H9 (cell line): ENCODE measurements at regions not wholly inside any gene's neighbourhood (a gene's known extent, or its start where the extent isn't known, plus 50 kb on each side); places are given as distances from the start of the nearest gene placed in this dataset.

Experiments
- DNase-seq: peaks from one replicate; pipeline ENCODE4 v3.0.0-alpha.2; 2017
- H2AFZ ChIP-seq: one replicate; pipeline ENCODE4 v1.6.1; 2013; ENCODE audit warnings: mild to moderate bottlenecking, low read length, control low read depth, moderate library complexity
- H2AK5ac ChIP-seq: 2 replicates; pipeline ENCODE4 v1.6.1; 2013; ENCODE audit warnings: low read length, control low read depth, mixed read lengths; ENCODE audit not compliant: insufficient read length
- H2BK120ac ChIP-seq: one replicate; pipeline ENCODE4 v1.6.1; 2013; ENCODE audit warnings: low read depth, mild to moderate bottlenecking, low read length, control low read depth, inconsistent platforms; ENCODE audit not compliant: poor library complexity, severe bottlenecking
- H2BK12ac ChIP-seq: 2 replicates; pipeline ENCODE4 v1.6.1; 2013; ENCODE audit warnings: low read length, control low read depth, mixed read lengths, low read depth; ENCODE audit not compliant: insufficient read length
- H2BK15ac ChIP-seq: 2 replicates; pipeline ENCODE4 v1.6.1; 2013; ENCODE audit warnings: low read depth, low read length, control low read depth
- H2BK20ac ChIP-seq: one replicate; pipeline ENCODE4 v1.6.1; 2013; ENCODE audit warnings: low read depth, mild to moderate bottlenecking, low read length, control low read depth, inconsistent platforms; ENCODE audit not compliant: poor library complexity, severe bottlenecking
- H2BK5ac ChIP-seq: 2 replicates; pipeline ENCODE4 v1.6.1; 2013; ENCODE audit warnings: low read length, control low read depth, mixed read lengths; ENCODE audit not compliant: insufficient read length
- H3K14ac ChIP-seq: 2 replicates; pipeline ENCODE4 v1.6.1; 2013; ENCODE audit warnings: low read length, control low read depth; ENCODE audit not compliant: insufficient read depth
- H3K18ac ChIP-seq: 2 replicates; pipeline ENCODE4 v1.6.1; 2013; ENCODE audit warnings: low read depth, mild to moderate bottlenecking, mixed read lengths, low read length, control low read depth; ENCODE audit not compliant: insufficient read length
- H3K23ac ChIP-seq: 2 replicates; pipeline ENCODE4 v1.6.1; 2013; ENCODE audit warnings: low read length, control low read depth, mixed read lengths, low read depth; ENCODE audit not compliant: insufficient read length
- H3K23me2 ChIP-seq: 2 replicates; pipeline ENCODE4 v1.6.1; 2013; ENCODE audit warnings: low read depth, mild to moderate bottlenecking, mixed read lengths, low read length, control low read depth; ENCODE audit not compliant: insufficient read length, poor library complexity, severe bottlenecking
- H3K27ac ChIP-seq: 2 replicates; pipeline ENCODE4 v1.5.1; 2013; ENCODE audit warnings: low read length, control low read depth, mixed read lengths, low read depth; ENCODE audit not compliant: insufficient read length
- H3K27me3 ChIP-seq: 2 replicates; pipeline ENCODE4 v1.6.1; 2013; ENCODE audit warnings: low read length, control low read depth, inconsistent platforms; ENCODE audit not compliant: insufficient read depth
- H3K4ac ChIP-seq: 2 replicates; pipeline ENCODE4 v1.6.1; 2013; ENCODE audit warnings: low read depth, mild to moderate bottlenecking, control low read depth, inconsistent platforms, low read length, moderate library complexity
- H3K4me1 ChIP-seq: 2 replicates; pipeline ENCODE4 v1.6.1; 2013; ENCODE audit warnings: low read length, control low read depth, inconsistent platforms; ENCODE audit not compliant: insufficient read depth
- H3K4me2 ChIP-seq: 2 replicates; pipeline ENCODE4 v1.6.1; 2013; ENCODE audit warnings: low read length, control low read depth, mixed read lengths; ENCODE audit not compliant: insufficient read length, insufficient read depth
- H3K56ac ChIP-seq: 2 replicates; pipeline ENCODE4 v1.6.1; 2013; ENCODE audit warnings: low read depth, mild to moderate bottlenecking, mixed read lengths, low read length, control low read depth; ENCODE audit not compliant: insufficient read length
- H3K79me1 ChIP-seq: 2 replicates; pipeline ENCODE4 v1.6.1; 2013; ENCODE audit warnings: low read depth, mild to moderate bottlenecking, moderate library complexity, low read length, control low read depth, inconsistent platforms; ENCODE audit not compliant: insufficient read depth, poor library complexity, severe bottlenecking
- H3K79me2 ChIP-seq: 2 replicates; pipeline ENCODE4 v1.6.1; 2013; ENCODE audit warnings: low read length, control low read depth, inconsistent platforms; ENCODE audit not compliant: insufficient read depth
- H3K9ac ChIP-seq: 2 replicates; pipeline ENCODE4 v1.6.1; 2013; ENCODE audit warnings: low read length, control low read depth, mixed read lengths; ENCODE audit not compliant: insufficient read length; ENCODE audit errors: extremely low read depth
- H3K9me3 ChIP-seq: one replicate; pipeline ENCODE4 v1.6.1; 2013; ENCODE audit warnings: low read depth, low read length, inconsistent platforms; ENCODE audit not compliant: control insufficient read depth
- H3T11ph ChIP-seq: one replicate; pipeline ENCODE4 v1.6.1; 2013; ENCODE audit warnings: mild to moderate bottlenecking, low read length, control low read depth, inconsistent platforms
- H4K20me1 ChIP-seq: one replicate; pipeline ENCODE4 v1.6.1; 2013; ENCODE audit not compliant: control insufficient read depth, insufficient read length, insufficient read depth
- H4K5ac ChIP-seq: 2 replicates; pipeline ENCODE4 v1.6.1; 2013; ENCODE audit warnings: low read depth, mild to moderate bottlenecking, mixed read lengths, low read length, control low read depth; ENCODE audit not compliant: insufficient read length
- H4K8ac ChIP-seq: replicated peaks from 2 replicates; pipeline ENCODE4 v1.6.1; 2013; ENCODE audit warnings: low read length, control low read depth, mixed read lengths, low read depth; ENCODE audit not compliant: insufficient read length
- H4K91ac ChIP-seq: 2 replicates; pipeline ENCODE4 v1.6.1; 2013; ENCODE audit warnings: low read depth, mild to moderate bottlenecking, moderate library complexity, mixed read lengths, low read length, control low read depth; ENCODE audit not compliant: insufficient read length
- H3K27ac Mint-ChIP-seq, 3 experiments: 2 replicates in 2 of 3; 3 replicates in 1 of 3; pipeline ENCODE4 v1.8.0; 2020 to 2021; ENCODE audit warnings: mixed read lengths in 3 of 3, mild to moderate bottlenecking in 1 of 3, moderate library complexity in 1 of 3
- H3K27me3 Mint-ChIP-seq: 2 replicates; pipeline ENCODE4 v1.8.0; 2021; ENCODE audit warnings: low read depth, mild to moderate bottlenecking, moderate library complexity, mixed read lengths
- H3K36me3 Mint-ChIP-seq, 3 experiments: 2 replicates in 2 of 3; 3 replicates in 1 of 3; pipeline ENCODE4 v1.8.0; 2020 to 2021; ENCODE audit warnings: low read depth in 3 of 3, mixed read lengths in 3 of 3; ENCODE audit not compliant: insufficient read depth in 1 of 3
- H3K4me1 Mint-ChIP-seq, 2 experiments: 2 replicates each; pipeline ENCODE4 v1.8.0; 2020; ENCODE audit warnings: mixed read lengths in 2 of 2
- H3K4me3 Mint-ChIP-seq, 2 experiments: 2 replicates in 1 of 2; 3 replicates in 1 of 2; pipeline ENCODE4 v1.8.0; 2020 to 2021; ENCODE audit warnings: mild to moderate bottlenecking in 2 of 2, mixed read lengths in 2 of 2, moderate library complexity in 1 of 2
- H3K9me3 Mint-ChIP-seq, 2 experiments: 2 replicates in 1 of 2; 3 replicates in 1 of 2; pipeline ENCODE4 v1.8.0; 2020; ENCODE audit warnings: mild to moderate bottlenecking in 2 of 2, mixed read lengths in 2 of 2, moderate library complexity in 1 of 2
- WGBS: extraction: QIAGEN DNeasy Blood & Tissue Kit; methylation state at CpG from one replicate; pipeline ENCODE4 v1.1.7; 2013; ENCODE audit warnings: missing lambda C conversion rate, low lambda C conversion rate, mixed read lengths; ENCODE audit not compliant: insufficient read length; ENCODE audit errors: extremely low coverage; 5-methylcytosine and 5-hydroxymethylcytosine counted together
- TF ChIP-seq, protein P1 (sequence below): fragments of 200-600 bp; sonication (generic); conservative IDR thresholded peaks from 3 replicates; pipeline ENCODE4 v1.8.0; 2021; ENCODE audit warnings: antibody characterized with exemption, mild to moderate bottlenecking

DNA sequence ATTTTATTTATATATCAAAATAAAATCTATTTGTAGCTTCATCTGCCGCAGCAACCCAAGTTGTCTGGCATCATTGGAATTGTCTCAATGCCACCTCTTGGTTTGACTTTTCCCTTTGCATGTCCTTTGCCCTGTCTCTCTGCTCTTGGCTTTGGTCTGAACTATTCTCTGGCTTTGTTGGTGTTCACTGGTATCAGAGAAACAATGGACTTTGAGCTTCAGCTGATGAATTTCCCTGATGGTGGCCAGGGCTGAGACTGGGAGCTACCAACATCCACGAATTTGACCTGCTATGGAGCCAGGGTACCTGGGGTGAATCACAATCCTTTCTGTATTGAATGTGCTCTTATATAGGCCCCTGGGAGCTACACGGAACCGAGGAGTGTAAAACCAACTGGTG lies 311.7 kb upstream of the KIAA1217 start:
- no peaks in the 10 kb centered on the region for H3K27me3 ChIP-seq
- no peaks in the 10 kb centered on the region for H3K23me2 ChIP-seq
- no peak overlapping the region for H3K23ac ChIP-seq
- Mint-ChIP-seq H3K4me1 (no peaks in the 10 kb centered on the region), H3K9me3 (no peaks in the 10 kb centered on the region; a peak in 3 of 5 replicates), H3K27me3 (peaks cover 3% of the 10 kb centered on the region; the same call in 1 of the 2 replicates), H3K4me3 (no peak overlapping the region), H3K27ac (no peak overlapping the region), H3K36me3 (no peaks in the 10 kb centered on the region; a peak in 1 of 7 replicates)
- H4K20me1 ChIP-seq = no peaks in the 10 kb centered on the region
- H2BK5ac ChIP-seq = no peak overlapping the region
- no peaks in the 10 kb centered on the region for H3K79me1 ChIP-seq
- no peak overlapping the region for H2AK5ac ChIP-seq
- no peak overlapping the region for H4K5ac ChIP-seq
- H3T11ph ChIP-seq = no peak overlapping the region
- no peak overlapping the region for H3K9ac ChIP-seq
- no peaks in the 10 kb centered on the region for H3K9me3 ChIP-seq
- no peak overlapping the region for H3K4ac ChIP-seq
- WGBS = no CpG with 5 or more reads among the region's 4 CpGs
- no peaks in the 10 kb centered on the region for H3K4me1 ChIP-seq
- H3K79me2 ChIP-seq = no peaks in the 10 kb centered on the region
- DNase-seq = no peak
- no peak overlapping the region for H3K18ac ChIP-seq
- H3K4me2 ChIP-seq = no peak overlapping the region
- H2BK120ac ChIP-seq = no peak overlapping the region
- TF ChIP-seq, protein P1, sequence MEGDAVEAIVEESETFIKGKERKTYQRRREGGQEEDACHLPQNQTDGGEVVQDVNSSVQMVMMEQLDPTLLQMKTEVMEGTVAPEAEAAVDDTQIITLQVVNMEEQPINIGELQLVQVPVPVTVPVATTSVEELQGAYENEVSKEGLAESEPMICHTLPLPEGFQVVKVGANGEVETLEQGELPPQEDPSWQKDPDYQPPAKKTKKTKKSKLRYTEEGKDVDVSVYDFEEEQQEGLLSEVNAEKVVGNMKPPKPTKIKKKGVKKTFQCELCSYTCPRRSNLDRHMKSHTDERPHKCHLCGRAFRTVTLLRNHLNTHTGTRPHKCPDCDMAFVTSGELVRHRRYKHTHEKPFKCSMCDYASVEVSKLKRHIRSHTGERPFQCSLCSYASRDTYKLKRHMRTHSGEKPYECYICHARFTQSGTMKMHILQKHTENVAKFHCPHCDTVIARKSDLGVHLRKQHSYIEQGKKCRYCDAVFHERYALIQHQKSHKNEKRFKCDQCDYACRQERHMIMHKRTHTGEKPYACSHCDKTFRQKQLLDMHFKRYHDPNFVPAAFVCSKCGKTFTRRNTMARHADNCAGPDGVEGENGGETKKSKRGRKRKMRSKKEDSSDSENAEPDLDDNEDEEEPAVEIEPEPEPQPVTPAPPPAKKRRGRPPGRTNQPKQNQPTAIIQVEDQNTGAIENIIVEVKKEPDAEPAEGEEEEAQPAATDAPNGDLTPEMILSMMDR = no peak
- no peak overlapping the region for H4K8ac ChIP-seq
- H3K56ac ChIP-seq = no peak overlapping the region
- no peak overlapping the region for H2BK15ac ChIP-seq
- no peak overlapping the region for H4K91ac ChIP-seq
- H3K27ac ChIP-seq = no peak overlapping the region
- no peak overlapping the region for H2BK12ac ChIP-seq
- H3K14ac ChIP-seq = no peak overlapping the region
- no peak overlapping the region for H2BK20ac ChIP-seq
- no peak overlapping the region for H2AFZ ChIP-seq
